IPS DF 6.9 (cell line): ENCODE measurements at regions not wholly inside any gene's neighbourhood (a gene's known extent, or its start where the extent isn't known, plus 50 kb on each side); places are given as distances from the start of the nearest gene placed in this dataset.

Source experiments
- DNase-seq: peaks from one replicate; pipeline ENCODE4 v3.0.0-alpha.2; 2013; ENCODE audit warnings: low read depth, low spot score
- H3K27ac ChIP-seq: one replicate; pipeline ENCODE4 v1.5.1; 2013; ENCODE audit warnings: low read length, control low read depth
- H3K27me3 ChIP-seq: 2 replicates; pipeline ENCODE4 v1.6.1; 2013; ENCODE audit warnings: mild to moderate bottlenecking, low read length; ENCODE audit not compliant: control insufficient read depth, insufficient read depth
- H3K36me3 ChIP-seq: 2 replicates; pipeline ENCODE4 v1.6.1; 2013; ENCODE audit warnings: low read length; ENCODE audit not compliant: control insufficient read depth, insufficient read depth
- H3K4me1 ChIP-seq: 2 replicates; pipeline ENCODE4 v1.6.1; 2013; ENCODE audit warnings: low read length; ENCODE audit not compliant: control insufficient read depth, insufficient read depth
- H3K4me3 ChIP-seq: 2 replicates; pipeline ENCODE4 v1.5.1; 2013; ENCODE audit warnings: mild to moderate bottlenecking, low read length
- H3K9me3 ChIP-seq: 2 replicates; pipeline ENCODE4 v1.6.1; 2013; ENCODE audit warnings: low read length, inconsistent platforms; ENCODE audit not compliant: control insufficient read depth, insufficient read depth
- WGBS: extraction: QIAGEN DNeasy Blood & Tissue Kit; methylation state at CpG from one replicate; pipeline ENCODE4 v1.1.7; 2013; ENCODE audit warnings: mixed read lengths, missing lambda C conversion rate; ENCODE audit not compliant: insufficient read length, insufficient coverage; 5-methylcytosine and 5-hydroxymethylcytosine counted together

- DNase-seq: no peak
- H3K4me1 ChIP-seq: no peaks in the 10 kb centered on the region
- no peak overlapping the region for H3K27ac ChIP-seq
- H3K27me3 ChIP-seq: no peaks in the 10 kb centered on the region
- no CpG with 5 or more reads among the region's 5 CpGs for WGBS
- H3K36me3 ChIP-seq: no peaks in the 10 kb centered on the region
- no peak overlapping the region for H3K4me3 ChIP-seq
- no peaks in the 10 kb centered on the region for H3K9me3 ChIP-seq
Measured at GRCh38 chr4:153962311-153963039, 173.6 kb upstream of the SFRP2 start.

- no peaks in the 10 kb centered on the region for H3K36me3 ChIP-seq
- no peaks in the 10 kb centered on the region for H3K4me1 ChIP-seq
- no peak overlapping the region for H3K27ac ChIP-seq
- no peaks in the 10 kb centered on the region for H3K27me3 ChIP-seq
- no peak overlapping the region for H3K4me3 ChIP-seq
- DNase-seq: no peak
- no peaks in the 10 kb centered on the region for H3K9me3 ChIP-seq
- WGBS: no CpG with 5 or more reads among the region's 5 CpGs
Measured at GRCh38 chr4:153955327-153955726, 166.4 kb upstream of the SFRP2 start.

DNA sequence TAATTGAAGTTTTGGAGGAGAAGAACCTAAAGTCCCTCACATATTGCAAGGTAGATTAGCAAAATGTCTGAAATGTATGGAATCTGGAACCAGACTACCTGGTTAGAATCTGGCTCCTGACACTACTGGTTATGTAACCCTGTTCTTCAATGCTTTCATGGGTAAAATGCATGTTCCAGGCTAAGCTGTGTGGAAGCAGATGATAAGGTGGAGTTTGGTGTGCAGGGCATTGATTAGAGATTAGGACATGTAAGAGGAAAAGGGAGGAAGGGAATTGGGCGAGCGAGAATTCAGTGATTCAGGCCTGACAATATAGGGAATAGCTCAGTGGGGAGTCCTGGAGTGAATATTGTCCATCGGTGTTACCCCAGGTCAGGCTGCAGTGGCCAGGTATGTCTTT is 165.8 kb upstream of the SFRP2 start:
- WGBS: no CpG with 5 or more reads among the region's 3 CpGs
- no peaks in the 10 kb centered on the region for H3K36me3 ChIP-seq
- no peaks in the 10 kb centered on the region for H3K27me3 ChIP-seq

DNA sequence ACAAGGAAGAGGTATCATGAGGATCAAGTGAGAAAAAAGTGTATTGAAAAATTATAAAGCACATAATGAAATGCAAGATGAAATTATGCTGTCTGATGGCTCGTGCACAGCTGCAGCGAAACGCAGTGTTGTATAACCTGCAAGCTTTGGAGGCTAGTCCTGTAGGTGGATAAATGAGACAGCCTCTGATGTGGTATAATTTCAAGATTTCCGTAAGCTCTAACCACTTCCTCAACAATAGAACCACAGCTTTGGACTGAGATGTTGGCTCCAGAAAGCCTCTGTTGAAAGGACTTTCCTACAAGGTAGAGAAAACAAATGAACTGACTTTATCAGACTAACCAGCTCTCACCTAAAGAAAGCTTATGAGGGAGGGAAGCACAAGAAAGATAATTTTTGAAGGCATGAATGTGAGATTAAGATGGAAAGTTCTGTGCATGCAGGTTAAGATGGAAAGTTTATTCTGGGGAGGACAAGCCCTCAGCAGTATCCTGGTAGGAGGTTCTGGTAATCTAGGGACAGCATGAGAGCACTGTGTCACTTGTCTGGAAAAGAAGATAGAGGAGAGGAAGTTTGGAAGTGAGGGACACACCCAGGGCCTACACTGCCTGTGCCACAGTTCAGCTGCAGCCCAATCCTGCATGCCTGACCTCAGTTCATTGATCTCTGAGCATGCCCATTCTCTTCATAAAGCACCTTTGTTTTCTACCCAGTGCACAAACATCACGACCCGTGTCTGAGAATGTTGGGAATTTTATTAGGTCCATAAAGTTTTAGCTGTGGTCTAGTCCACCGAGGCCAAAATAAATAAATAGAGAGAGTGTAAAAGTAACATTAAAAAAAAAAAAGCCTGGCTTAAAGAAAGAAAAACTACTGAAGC is 161.5 kb upstream of the SFRP2 start:
- H3K9me3 ChIP-seq: no peaks in the 10 kb centered on the region
- H3K4me1 ChIP-seq: no peaks in the 10 kb centered on the region
- no peaks in the 10 kb centered on the region for H3K27me3 ChIP-seq
- no CpG with 5 or more reads among the region's 7 CpGs for WGBS
- H3K36me3 ChIP-seq: no peaks in the 10 kb centered on the region
- no peak for DNase-seq
- H3K27ac ChIP-seq: no peak overlapping the region
- H3K4me3 ChIP-seq: no peak overlapping the region

More for the DNA sequence above, 165.8 kb upstream of the SFRP2 start:
- Histone ChIP-seq H3K4me1 (no peaks in the 10 kb centered on the region), H3K27ac (no peak overlapping the region), H3K4me3 (no peak overlapping the region), H3K9me3 (no peaks in the 10 kb centered on the region)
- no peak for DNase-seq

DNA sequence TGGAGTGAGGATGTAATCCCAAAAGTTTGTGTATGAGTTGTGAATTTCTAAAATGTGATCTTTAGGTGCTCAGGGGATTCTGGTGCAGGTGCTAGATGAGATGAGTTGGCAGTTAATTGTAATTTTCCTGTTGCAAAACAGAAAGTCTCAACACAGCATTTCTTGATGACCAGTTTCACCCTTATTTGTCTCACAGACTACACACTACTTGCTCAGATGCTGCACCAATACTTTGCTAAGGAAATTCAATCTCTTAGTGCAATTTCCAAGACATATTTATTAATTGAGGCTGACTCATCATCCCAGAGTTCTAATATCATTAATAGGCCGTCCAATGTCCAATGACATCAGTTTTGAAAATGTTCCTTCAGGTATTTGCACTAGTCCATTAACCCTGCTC is 159.2 kb upstream of the SFRP2 start:
- Histone ChIP-seq H3K4me3 (no peak overlapping the region), H3K36me3 (no peaks in the 10 kb centered on the region), H3K9me3 (no peaks in the 10 kb centered on the region), H3K27me3 (no peaks in the 10 kb centered on the region), H3K4me1 (no peaks in the 10 kb centered on the region), H3K27ac (no peak overlapping the region)
- no CpG with 5 or more reads among the region's 1 CpG for whole genome bisulfite sequencing
- no peak for DNase-seq

- DNase-seq: no peak
- no peaks in the 10 kb centered on the region for H3K36me3 ChIP-seq
- H3K9me3 ChIP-seq: no peaks in the 10 kb centered on the region
- no peak overlapping the region for H3K27ac ChIP-seq
- no peaks in the 10 kb centered on the region for H3K4me1 ChIP-seq
- WGBS: no CpG with 5 or more reads among the region's 1 CpG
- H3K27me3 ChIP-seq: no peaks in the 10 kb centered on the region
- no peak overlapping the region for H3K4me3 ChIP-seq
Measured at GRCh38 chr4:153947124-153947523, 158.2 kb upstream of the SFRP2 start.

DNA sequence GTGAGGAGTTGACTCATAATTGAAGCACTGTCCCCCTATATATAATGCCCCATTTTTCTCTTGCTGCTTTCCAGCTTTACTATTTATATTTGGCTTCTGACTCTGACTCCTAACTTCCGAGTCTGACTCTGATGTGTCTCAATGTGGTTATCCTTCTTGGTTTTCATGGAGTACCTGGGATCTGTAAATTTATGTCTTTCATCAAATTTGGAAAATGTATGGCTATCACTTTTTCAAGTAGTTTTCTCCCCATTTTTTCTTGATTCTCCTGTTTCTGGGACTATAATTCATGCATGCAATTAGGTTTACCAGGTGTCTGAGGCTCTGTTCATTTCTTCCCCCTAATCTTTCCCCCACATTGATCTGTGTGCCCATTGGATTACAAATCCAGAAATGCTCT is 156.8 kb upstream of the SFRP2 start:
- no peaks in the 10 kb centered on the region for H3K27me3 ChIP-seq
- H3K27ac ChIP-seq: no peak overlapping the region
- no peak for DNase-seq
- no CpG with 5 or more reads among the region's 1 CpG for WGBS
- no peaks in the 10 kb centered on the region for H3K36me3 ChIP-seq
- no peak overlapping the region for H3K4me3 ChIP-seq
- no peaks in the 10 kb centered on the region for H3K4me1 ChIP-seq
- no peaks in the 10 kb centered on the region for H3K9me3 ChIP-seq

DNA sequence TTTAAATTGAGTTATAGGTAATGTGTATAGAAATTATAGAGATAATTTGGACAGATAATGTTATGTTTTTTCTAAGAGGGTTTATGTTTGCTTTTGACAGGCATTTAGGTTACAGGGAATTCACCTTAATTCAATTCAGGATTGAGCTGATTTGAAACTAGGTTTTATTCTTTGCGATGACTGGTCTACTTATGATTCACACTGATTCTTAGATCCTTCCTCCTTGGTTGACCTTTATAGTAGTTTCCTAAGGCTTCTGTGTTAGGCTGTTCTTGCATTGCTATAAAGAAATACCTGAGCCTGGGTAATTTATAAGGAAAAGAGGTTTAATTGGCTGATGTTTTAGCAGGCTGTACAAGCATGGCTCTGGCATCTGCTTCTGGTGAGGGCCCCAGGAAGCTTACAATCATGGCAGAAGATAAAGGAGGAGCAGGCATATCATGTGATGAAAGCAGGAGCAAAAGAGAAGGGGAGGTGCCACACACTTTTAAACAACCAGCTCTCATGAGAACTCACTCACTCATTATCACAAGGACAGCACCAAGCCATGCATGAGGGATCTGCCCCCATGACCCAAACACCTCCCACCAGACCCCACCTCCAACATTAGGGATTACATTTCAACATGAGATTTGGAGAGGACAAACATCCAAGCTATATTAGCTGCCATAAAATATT is 155.0 kb upstream of the SFRP2 start:
- no peaks in the 10 kb centered on the region for H3K4me1 ChIP-seq
- H3K27ac ChIP-seq: no peak overlapping the region
- no peak for DNase-seq
- no peaks in the 10 kb centered on the region for H3K27me3 ChIP-seq
- H3K9me3 ChIP-seq: no peaks in the 10 kb centered on the region
- no CpG with 5 or more reads among the region's 1 CpG for WGBS
- no peak overlapping the region for H3K4me3 ChIP-seq
- no peaks in the 10 kb centered on the region for H3K36me3 ChIP-seq

DNA sequence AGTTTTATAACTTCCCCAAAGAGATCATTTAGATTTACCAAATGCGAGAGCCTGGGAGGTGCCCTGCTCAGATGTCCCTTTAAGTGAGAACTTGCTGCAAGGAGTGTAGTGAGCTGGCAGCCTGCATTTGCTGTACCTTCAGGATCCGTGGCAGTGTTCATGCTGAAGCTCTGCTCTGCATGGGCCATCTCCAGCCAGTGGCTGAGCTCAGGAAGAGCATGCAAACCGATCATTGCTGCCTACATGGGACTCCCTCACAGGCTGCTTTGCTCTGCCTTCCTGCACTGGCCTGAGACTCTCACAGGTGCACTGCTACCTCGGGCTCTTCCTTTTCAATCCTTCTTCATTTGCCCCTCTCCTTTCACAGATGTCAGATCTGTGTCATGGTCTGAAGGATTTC is 152.0 kb upstream of the SFRP2 start:
- H3K9me3 ChIP-seq: no peaks in the 10 kb centered on the region
- no peak for DNase-seq
- no peaks in the 10 kb centered on the region for H3K36me3 ChIP-seq
- no peak overlapping the region for H3K27ac ChIP-seq
- H3K27me3 ChIP-seq: no peaks in the 10 kb centered on the region
- no peak overlapping the region for H3K4me3 ChIP-seq
- no CpG with 5 or more reads among the region's 4 CpGs for WGBS
- H3K4me1 ChIP-seq: no peaks in the 10 kb centered on the region

DNA sequence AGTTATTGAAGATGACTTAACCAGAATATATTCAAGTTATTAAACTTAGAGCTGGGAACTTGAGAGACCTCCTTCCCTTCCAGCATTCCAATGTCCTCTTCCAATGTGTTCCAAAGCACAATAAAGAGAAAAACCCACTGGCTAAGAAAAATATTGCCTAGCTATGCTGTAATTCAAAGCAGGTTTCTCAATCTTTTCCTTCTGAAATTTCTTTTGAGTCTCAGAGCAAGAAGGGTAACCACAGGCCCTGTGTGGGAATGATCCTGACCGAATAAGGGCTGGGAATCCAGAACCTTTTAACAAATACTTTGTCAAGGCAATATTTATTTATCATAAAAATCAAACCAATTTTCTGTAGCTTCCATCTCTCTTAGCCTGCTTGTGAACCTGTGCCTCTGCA is 150.7 kb upstream of the SFRP2 start:
- Histone ChIP-seq H3K4me1 (no peaks in the 10 kb centered on the region; the same call in 1 of the 2 replicates), H3K9me3 (no peaks in the 10 kb centered on the region)
- no CpG with 5 or more reads among the region's 1 CpG for WGBS

More for the DNA sequence above, 150.7 kb upstream of the SFRP2 start:
- DNase-seq: no peak
- H3K36me3 ChIP-seq: no peaks in the 10 kb centered on the region
- no peaks in the 10 kb centered on the region for H3K27me3 ChIP-seq
- no peak overlapping the region for H3K27ac ChIP-seq
- H3K4me3 ChIP-seq: no peak overlapping the region
